Eye (tissue), 1 donor: ENCODE measurements at regions not wholly inside any gene's neighbourhood (a gene's known extent, or its start where the extent isn't known, plus 50 kb on each side); places are given as distances from the start of the nearest gene placed in this dataset.

Source experiments
- DNase-seq: peaks from one replicate; pipeline ENCODE4 v3.0.0-alpha.2; 2015

DNA sequence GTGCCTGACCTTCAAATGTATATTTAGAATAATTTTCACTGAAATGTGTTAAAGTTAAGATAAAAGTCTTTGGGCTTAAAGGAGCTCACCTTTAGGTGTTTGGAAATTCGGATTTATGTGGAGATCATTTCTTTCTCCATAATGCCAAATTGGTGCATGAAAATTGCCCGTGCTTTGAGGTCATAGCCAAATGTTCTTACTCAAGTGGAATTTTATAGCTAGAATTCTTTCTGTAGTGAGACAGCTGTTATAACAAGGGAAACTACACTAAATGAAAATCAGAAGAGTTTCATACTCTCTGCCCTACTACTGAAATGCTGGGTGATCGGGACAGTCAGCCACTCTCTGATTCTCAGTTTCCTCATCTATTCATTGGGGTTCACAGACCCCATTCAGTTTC lies 89.5 kb upstream of the DBX1 start:
- DNase-seq, result no peak

DNA sequence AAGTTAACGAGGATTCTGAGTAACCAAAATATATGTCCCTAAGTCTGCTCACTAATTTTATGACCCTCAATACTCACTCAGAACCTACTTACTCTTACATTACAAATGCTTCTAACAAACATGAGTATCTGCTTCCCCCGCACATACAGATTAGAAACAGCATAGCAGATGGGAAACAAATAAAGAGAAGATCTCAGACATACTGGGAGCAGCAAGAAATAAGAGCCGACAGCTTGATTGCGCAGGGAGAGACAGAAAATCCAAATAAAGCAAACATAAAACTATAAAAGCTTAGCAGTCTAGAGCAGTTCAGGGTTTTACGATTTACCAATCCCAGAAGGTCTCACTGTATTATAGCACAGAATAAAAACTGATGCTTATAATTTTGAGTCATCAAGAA lies 89.1 kb upstream of the DBX1 start:
- DNase-seq, result no peak

DNA sequence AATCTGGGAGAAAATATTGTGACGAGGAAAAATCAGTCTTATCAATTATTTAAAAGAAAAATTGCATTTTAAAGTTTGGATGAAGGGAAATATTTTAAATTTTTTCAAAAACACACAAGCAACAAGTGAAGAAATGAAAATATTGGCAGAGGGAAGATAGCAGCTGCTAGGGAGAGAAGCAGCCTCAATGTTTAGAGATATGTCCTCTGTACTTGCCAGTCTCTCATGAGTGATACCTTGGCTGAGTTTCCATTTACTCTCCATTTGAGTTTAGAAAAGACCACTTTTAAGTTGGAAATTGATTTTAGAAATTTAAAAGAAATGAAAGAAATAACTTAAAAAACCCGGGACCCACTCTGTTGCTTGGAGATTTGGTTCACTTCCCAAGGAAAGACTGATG lies 88.6 kb upstream of the DBX1 start:
- no peak for DNase-seq

DNA sequence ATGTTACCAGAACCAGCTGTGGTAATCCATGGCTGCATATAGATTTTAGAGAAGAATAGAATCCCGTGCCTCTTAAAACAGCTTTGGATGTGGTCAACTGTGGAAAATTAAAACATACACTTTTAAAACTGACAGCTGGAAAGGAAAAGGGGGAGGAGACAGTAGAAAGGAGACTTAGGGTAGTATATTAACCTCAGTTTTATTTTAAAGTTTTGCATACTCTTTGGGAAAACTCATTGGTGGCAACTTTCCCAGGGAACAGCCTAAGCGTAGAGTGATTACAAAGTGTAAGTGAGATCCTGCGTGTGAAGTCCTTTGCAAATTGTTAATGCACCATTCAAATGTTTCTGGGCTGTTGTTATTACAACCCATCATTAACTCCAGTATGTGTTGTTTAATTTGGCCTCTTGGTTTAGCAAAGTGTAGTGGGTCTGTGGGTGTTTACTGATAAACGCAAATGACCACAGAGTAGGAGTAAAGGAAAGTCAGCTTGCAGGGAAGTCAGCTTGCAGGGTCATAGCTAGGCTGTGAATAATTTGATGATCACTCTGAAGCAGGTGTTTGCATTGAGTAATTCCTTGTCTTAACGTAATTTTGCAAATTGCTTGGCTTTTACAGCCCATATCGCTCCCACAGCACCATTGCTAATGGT lies 88.0 kb upstream of the DBX1 start:
- peak; percentile 12 for DNase-seq

DNA sequence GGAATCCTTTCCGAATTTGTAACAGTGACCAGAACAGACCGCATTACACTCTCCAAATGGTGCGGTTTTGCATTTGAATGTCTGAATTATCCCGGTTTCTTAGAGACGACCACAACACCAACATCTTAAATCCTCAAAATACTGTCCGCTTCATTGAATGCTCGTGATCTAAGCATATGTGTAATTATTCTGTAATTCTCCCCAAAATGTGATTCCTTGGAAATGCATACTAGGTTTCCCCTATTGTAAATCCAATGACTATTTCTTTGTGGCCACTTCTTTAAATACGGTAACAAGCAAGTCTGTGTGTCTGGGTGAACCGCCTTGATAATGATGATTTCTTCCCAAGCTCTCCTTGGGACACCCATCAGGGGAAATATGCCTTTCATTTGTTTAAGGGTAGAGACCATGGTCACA lies 87.3 kb upstream of the DBX1 start:
- DNase-seq, result peak; percentile 33

DNA sequence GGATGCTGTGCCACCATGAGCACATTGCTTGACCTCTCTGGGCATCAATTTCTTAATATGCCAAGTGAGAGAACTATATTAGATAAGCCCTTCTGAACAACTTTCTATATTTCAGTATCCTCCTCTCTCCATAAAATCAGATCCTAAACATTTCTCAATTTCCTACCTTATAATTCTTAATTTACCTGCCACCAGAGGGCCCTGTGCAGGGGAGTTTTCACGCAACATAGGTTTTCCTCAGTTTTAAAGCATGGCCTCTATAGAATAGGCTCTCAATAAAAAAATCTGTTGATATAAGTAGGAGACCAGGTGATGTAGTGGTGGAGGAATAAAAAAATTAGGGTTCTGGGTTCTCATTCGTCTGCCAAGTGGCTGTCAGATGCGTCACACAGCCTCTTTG lies 83.7 kb upstream of the DBX1 start:
- no peak for DNase-seq

DNA sequence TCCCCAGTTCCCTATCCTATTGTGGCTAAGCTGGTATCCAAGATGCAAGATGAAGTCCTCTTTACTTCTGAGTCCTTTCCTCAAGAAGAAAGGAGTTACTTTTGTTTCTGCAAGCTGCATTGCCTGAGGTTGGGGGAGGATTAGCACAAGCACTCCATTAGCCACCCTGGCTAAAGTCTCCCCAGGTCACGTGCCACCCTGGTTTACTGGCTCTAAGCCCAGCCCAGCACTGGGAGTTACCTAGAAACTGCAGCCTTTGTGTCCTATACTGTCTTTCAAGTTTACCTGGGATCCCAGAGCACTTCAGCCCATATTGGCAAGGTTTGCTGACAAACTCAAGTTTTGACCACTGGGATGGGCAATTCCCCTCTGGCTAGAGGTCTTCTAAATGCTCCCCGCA lies 78.4 kb upstream of the DBX1 start:
- no peak for DNase-seq

DNA sequence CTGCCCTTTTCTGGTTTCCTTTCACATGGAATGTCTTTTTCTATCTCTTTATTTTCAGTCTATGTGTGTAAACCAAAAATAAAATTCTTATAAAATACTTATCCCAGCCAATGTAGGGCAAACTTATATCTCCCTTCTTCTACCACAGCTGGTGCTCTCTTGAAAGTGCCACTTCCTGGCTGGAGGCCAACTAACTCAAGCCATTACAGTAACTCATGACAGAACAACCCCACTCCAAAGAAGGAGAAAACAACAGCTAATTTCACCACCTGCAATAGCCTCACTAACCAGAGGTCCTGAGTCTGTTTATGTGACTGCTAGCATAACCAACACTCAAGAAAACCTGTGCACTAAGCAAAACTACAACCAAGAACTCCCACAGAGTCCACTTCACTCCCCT lies 74.9 kb upstream of the DBX1 start:
- no peak for DNase-seq

DNA sequence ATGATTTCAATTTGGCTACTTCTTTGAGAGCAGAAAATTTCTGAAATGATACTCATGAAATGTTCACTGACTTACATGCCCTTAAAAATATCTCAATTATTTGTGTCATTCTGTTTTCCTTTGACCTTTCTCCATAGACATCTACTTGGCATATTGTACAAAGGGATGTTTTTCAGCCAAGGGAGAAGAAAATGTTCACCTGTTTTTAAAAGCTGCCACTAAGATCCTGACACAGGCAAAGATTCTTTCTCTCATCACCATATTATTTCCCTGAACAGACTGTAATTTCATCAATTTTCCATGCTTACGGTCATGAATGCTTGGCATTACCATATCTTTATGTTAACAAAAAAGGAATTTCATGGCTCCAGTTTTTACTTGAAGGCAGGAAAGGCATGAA lies 67.4 kb upstream of the DBX1 start:
- no peak for DNase-seq

DNA sequence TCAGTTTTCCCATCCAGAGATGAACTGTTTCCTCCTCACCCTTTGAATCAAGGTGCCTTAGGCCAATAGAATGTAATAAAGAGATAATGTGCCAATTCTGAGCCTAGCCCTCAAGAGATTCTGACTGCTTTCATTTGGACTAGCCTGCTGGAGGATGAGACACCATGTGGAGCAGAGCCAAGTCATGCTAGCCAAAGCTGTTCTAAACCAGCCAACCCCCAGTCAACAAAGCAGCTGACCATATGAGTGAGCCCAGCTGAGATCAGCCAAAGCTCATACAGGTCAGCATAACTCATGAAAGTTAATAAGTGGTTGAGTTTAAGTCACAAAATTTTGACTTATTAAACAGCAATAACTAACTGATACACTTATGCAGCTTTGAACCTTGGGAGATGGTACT lies 66.7 kb upstream of the DBX1 start:
- no peak for DNase-seq

DNA sequence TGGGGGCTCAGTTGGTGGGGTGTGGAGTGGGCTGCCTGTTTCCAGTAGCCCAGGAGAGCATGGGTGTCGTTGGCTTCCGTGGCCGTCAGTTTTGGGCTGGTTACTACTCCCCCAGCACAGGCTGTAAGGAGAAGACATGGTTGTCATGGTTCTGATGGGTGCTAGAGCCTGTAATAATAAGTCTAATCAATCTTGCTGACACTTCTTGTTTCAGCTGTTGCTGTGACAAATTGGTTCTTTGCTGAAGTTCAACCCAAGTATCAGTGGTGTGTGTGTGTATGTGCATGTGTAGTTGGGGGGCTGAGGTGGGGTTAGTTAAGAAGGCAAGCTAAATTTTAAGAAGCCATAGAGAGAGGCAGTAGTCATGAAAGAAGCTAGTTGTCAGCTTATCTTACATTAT lies 61.3 kb upstream of the DBX1 start:
- no peak for DNase-seq

DNA sequence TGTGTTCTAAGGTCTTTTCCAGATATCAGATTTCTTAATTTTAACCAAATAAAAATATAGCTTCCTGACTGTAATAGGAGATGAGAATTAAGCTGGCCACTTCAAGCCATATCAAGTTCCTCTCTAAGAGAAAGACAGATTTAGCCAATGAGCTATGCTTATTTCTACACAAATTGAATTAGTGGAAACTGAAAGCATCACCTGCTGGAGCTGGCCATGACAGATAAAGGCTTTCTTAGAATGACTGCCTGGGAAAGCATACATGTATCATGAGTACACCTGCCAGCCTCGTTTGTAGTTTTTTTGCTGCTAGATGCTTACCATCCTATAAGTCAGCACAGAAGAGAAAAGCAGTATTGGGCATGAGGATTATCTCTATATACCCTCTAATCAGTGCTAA lies 53.5 kb upstream of the DBX1 start:
- DNase-seq, result no peak

DNA sequence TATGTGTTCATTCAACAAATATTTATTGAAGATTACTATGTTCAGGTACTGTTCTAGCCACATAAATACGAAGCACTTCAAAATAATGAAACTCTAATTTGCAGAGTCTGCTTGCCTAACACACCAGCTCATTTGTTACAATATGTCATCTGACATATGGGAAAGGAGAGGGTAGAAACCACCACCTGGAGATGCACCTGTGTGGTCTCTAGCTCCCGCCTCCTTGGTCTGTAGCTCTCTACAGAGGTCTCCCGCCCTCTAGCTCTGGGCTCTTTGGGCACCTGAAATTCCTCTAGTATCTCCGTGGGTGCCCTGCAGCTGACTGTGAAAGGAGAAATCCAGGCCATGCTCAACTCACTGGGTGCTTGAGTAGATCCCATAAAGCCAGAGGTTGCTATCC lies 51.4 kb upstream of the DBX1 start:
- no peak for DNase-seq
